H1 (cell line): ENCODE measurements at regions not wholly inside any gene's neighbourhood (a gene's known extent, or its start where the extent isn't known, plus 50 kb on each side); places are given as distances from the start of the nearest gene placed in this dataset.

Experiments used
- ASH2L ChIP-seq: fragments of 200-600, 300-600 bp; sonication (generic); IDR thresholded peaks from one replicate; pipeline ENCODE4 v1.7.1; 2017; ENCODE audit warnings: low read length
- CHD7 ChIP-seq: fragments of 300-600 bp; sonication (generic); IDR thresholded peaks from 2 replicates; pipeline ENCODE4 v1.7.1; 2012; ENCODE audit warnings: low read length, moderate library complexity, mild to moderate bottlenecking, inconsistent platforms; ENCODE audit not compliant: insufficient replicate concordance
- CTCF ChIP-seq, 3 experiments: IDR thresholded peaks; 1 replicate in 2 of 3; 2 replicates in 1 of 3; pipeline versions ENCODE4 v1.5.1 to v1.6.1; 2011; ENCODE audit warnings: low read length in 3 of 3, mild to moderate bottlenecking in 3 of 3, inconsistent platforms in 2 of 3, low read depth in 1 of 3, moderate library complexity in 1 of 3; ENCODE audit not compliant: insufficient read depth in 1 of 3; ENCODE audit errors: control extremely low read depth in 1 of 3
- EGR1 ChIP-seq: IDR thresholded peaks from 2 replicates; pipeline ENCODE4 v1.6.1; 2011; ENCODE audit warnings: low read depth, low read length, borderline replicate concordance
- EP300 ChIP-seq, 2 experiments: IDR thresholded peaks; 1 replicate in 1 of 2; 2 replicates in 1 of 2; pipeline ENCODE4 v1.6.1; 2011 to 2012; ENCODE audit warnings: low read depth in 2 of 2, low read length in 2 of 2, mild to moderate bottlenecking in 2 of 2, borderline replicate concordance in 1 of 2, inconsistent platforms in 1 of 2, moderate library complexity in 1 of 2
- JUND ChIP-seq: IDR thresholded peaks from 2 replicates; pipeline ENCODE4 v1.6.1; 2011; ENCODE audit warnings: mild to moderate bottlenecking, improper control_type of control experiment, low read length
- KDM1A ChIP-seq: fragments of 200-600, 300-600 bp; sonication (generic); IDR thresholded peaks from 2 replicates; pipeline ENCODE4 v1.7.1; 2016; ENCODE audit warnings: mild to moderate bottlenecking, low read length, borderline replicate concordance
- NRF1 ChIP-seq: IDR thresholded peaks from 2 replicates; pipeline ENCODE4 v1.6.1; 2011; ENCODE audit warnings: mild to moderate bottlenecking, low read depth, low read length, improper control_type of control experiment
- POLR2A ChIP-seq, 2 experiments: IDR thresholded peaks; 1 replicate in 1 of 2; 2 replicates in 1 of 2; pipeline ENCODE4 v1.6.1; 2011; ENCODE audit warnings: low read depth in 2 of 2, low read length in 2 of 2, mild to moderate bottlenecking in 2 of 2; ENCODE audit errors: control extremely low read depth in 1 of 2
- SIRT6 ChIP-seq: IDR thresholded peaks from one replicate; pipeline ENCODE4 v1.7.1; 2012; ENCODE audit warnings: low read length, inconsistent platforms
- TAF1 ChIP-seq: IDR thresholded peaks from 2 replicates; pipeline ENCODE4 v1.6.1; 2011; ENCODE audit warnings: mild to moderate bottlenecking, low read depth, low read length

GRCh38 chr6:88449770-88450169 lies 283.6 kb upstream of the CNR1 start (continued):
- TF ChIP-seq CHD7 (no peak), TAF1 (no peak), CTCF (IDR thresholded peaks at IDR 0.05; ENCODE audit: control extremely low read depth in 1 of 3, insufficient read depth in 1 of 3, low read depth in 1 of 3, low read length in 3 of 3) (no peak), EP300 (IDR thresholded peaks at IDR 0.05; ENCODE audit: borderline replicate concordance in 1 of 2, low read depth in 2 of 2, low read length in 2 of 2) (no peak), NRF1 (no peak), EGR1 (no peak), SIRT6 (no peak), POLR2A (IDR thresholded peaks at IDR 0.05; ENCODE audit: control extremely low read depth in 1 of 2, low read depth in 2 of 2, low read length in 2 of 2) (no peak), ASH2L (no peak), KDM1A (no peak), JUND (no peak)
